ENCODE measurements at regions not wholly inside any gene's neighbourhood (a gene's known extent, or its start where the extent isn't known, plus 50 kb on each side); places are given as distances from the start of the nearest gene placed in this dataset.

DNA sequence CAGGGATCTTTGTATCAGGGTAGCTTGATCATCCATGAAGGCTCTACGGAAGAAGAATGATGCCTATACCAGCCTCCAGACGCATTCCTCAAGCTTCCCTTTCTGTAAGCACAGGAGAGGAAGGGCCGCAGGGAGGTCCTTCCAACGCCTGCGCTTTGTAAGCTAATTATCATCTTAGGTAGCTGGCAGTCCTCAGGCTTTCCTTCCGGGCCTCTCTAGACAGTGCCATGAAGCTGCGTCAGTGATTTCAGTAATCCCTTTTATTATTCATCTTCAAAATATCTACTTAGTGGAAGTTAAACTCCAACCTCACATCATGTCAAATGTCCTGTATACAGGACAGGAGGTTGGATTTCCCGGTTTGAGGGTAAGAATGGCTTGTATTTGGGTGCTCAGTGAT, 92.3 kb downstream of the ETAA1 start:
- peaks cover 4% of the 10 kb centered on the region; the same call in 1 of the 2 replicates for H3K27me3 ChIP-seq (ENCODE audit: insufficient read depth, low read length)
- no peak overlapping the region for H3K9ac ChIP-seq (ENCODE audit: low read length)
- TF ChIP-seq, protein P1, sequence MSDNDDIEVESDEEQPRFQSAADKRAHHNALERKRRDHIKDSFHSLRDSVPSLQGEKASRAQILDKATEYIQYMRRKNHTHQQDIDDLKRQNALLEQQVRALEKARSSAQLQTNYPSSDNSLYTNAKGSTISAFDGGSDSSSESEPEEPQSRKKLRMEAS (IDR thresholded peaks at IDR 0.05), result no peak
- TF ChIP-seq, protein P2, sequence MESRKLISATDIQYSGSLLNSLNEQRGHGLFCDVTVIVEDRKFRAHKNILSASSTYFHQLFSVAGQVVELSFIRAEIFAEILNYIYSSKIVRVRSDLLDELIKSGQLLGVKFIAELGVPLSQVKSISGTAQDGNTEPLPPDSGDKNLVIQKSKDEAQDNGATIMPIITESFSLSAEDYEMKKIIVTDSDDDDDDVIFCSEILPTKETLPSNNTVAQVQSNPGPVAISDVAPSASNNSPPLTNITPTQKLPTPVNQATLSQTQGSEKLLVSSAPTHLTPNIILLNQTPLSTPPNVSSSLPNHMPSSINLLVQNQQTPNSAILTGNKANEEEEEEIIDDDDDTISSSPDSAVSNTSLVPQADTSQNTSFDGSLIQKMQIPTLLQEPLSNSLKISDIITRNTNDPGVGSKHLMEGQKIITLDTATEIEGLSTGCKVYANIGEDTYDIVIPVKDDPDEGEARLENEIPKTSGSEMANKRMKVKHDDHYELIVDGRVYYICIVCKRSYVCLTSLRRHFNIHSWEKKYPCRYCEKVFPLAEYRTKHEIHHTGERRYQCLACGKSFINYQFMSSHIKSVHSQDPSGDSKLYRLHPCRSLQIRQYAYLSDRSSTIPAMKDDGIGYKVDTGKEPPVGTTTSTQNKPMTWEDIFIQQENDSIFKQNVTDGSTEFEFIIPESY (IDR thresholded peaks at IDR 0.05; ENCODE audit: extremely low read depth, insufficient replicate concordance, low read length), result no peak
- H3K9me2 ChIP-seq (ENCODE audit: insufficient read depth), result no peaks in the 10 kb centered on the region
- DNase-seq (ENCODE audit: low read depth, low spot score), result no peak
- no TSS peak for BruUV-seq (replicated peaks)
- no peaks in the 10 kb centered on the region for H3K9me3 ChIP-seq (ENCODE audit: control insufficient read depth in 1 of 2, insufficient read depth in 1 of 2, low read depth in 1 of 2, low read length in 2 of 2)
- no peaks in the 10 kb centered on the region for H4K20me1 ChIP-seq (ENCODE audit: insufficient read depth)
- ChIA-PET RAD21 (ENCODE audit: low non-redundant PET in 1 of 2, low total read pairs in 2 of 2, uncharacterized antibody in 2 of 2, unreplicated experiment in 2 of 2) (no interaction called here), CTCF (no interaction called here), POLR2A (no interaction called here)
- intact Hi-C loops (cut with micrococcal nuclease), result no loop called here
- H3K4me1 ChIP-seq (ENCODE audit: control insufficient read depth in 1 of 2, insufficient read depth in 2 of 2, low read length in 2 of 2), result no peaks in the 10 kb centered on the region
- no peaks in the 10 kb centered on the region for H3K36me3 ChIP-seq (ENCODE audit: control insufficient read depth in 1 of 2, insufficient read depth in 2 of 2, low read length in 2 of 2)
- no peak overlapping the region for H3K4me2 ChIP-seq (ENCODE audit: low read length)
- no peaks in the 10 kb centered on the region for H3K79me2 ChIP-seq (ENCODE audit: insufficient read depth, low read length)
- no peak overlapping the region for H2AFZ ChIP-seq (ENCODE audit: low read depth, low read length, poor library complexity, severe bottlenecking)
- H3K4me3 ChIP-seq (replicated peaks in 1 of 2; ENCODE audit: low read depth in 1 of 2, low read length in 2 of 2), result no peak overlapping the region
- no peak overlapping the region for H3K27ac ChIP-seq (ENCODE audit: low read depth, low read length)
- no peak for ATAC-seq

DNA sequence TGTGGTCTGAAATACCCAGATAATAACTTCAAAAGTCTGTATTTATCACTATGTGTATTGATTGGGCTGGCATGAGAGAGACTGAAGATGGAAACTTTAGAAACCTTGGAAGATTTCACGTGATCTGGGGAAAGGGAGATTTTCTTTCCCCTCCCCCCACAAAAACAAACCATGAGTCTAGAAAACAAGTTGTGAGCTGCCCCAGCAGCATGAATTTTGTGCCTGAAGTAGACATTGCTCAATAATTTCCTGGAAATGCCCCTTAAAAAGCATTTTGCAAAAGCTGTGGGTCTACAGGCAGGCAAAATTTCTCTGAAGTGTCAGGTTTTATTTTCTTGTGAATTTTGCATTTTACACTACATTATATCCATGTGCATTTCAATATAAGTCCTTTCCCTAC, 101.8 kb downstream of the ETAA1 start:
- no peaks in the 10 kb centered on the region for H3K4me1 ChIP-seq (ENCODE audit: control insufficient read depth in 1 of 2, insufficient read depth in 2 of 2, low read length in 2 of 2)
- POLR2A ChIA-PET, result no interaction called here
- no TSS peak for BruUV-seq (replicated peaks)
- no peaks in the 10 kb centered on the region for H3K36me3 ChIP-seq (ENCODE audit: control insufficient read depth in 1 of 2, insufficient read depth in 2 of 2, low read length in 2 of 2)
- H3K27me3 ChIP-seq (ENCODE audit: insufficient read depth, low read length), result peaks cover 28% of the 10 kb centered on the region
- H3K4me3 ChIP-seq (replicated peaks in 1 of 2; ENCODE audit: low read depth in 1 of 2, low read length in 2 of 2), result no peak overlapping the region
- no peaks in the 10 kb centered on the region for H3K9me3 ChIP-seq (ENCODE audit: control insufficient read depth in 1 of 2, insufficient read depth in 1 of 2, low read depth in 1 of 2, low read length in 2 of 2)
- no peak overlapping the region for H2AFZ ChIP-seq (ENCODE audit: low read depth, low read length, poor library complexity, severe bottlenecking)
- no peaks in the 10 kb centered on the region for H3K9me2 ChIP-seq (ENCODE audit: insufficient read depth)
- H3K4me2 ChIP-seq (ENCODE audit: low read length), result no peak overlapping the region
- no peaks in the 10 kb centered on the region for H3K79me2 ChIP-seq (ENCODE audit: insufficient read depth, low read length)
- H3K9ac ChIP-seq (ENCODE audit: low read length), result no peak overlapping the region
- intact Hi-C loops (cut with micrococcal nuclease), result no loop called here
- RAD21 ChIA-PET (ENCODE audit: low non-redundant PET in 1 of 2, low total read pairs in 2 of 2, uncharacterized antibody in 2 of 2, unreplicated experiment in 2 of 2), result no interaction called here
- no peak for DNase-seq (ENCODE audit: low read depth, low spot score)
- CTCF ChIA-PET, result no interaction called here
- ATAC-seq, result no peak
- H4K20me1 ChIP-seq (ENCODE audit: insufficient read depth), result no peaks in the 10 kb centered on the region
- no peak for TF ChIP-seq JUND (IDR thresholded peaks at IDR 0.05)
- TF ChIP-seq EZH2phosphoT487 (IDR thresholded peaks at IDR 0.05; ENCODE audit: borderline replicate concordance), result no peak
- TF ChIP-seq ELF1 (IDR thresholded peaks at IDR 0.05; ENCODE audit: borderline replicate concordance, low read depth), result no peak
- no peak for TF ChIP-seq EZH2 (IDR thresholded peaks at IDR 0.05)
- no peak for TF ChIP-seq FOSL1 (IDR thresholded peaks at IDR 0.05; ENCODE audit: low read depth)
- no peak for TF ChIP-seq TCF7L2 (IDR thresholded peaks at IDR 0.05; ENCODE audit: borderline replicate concordance, extremely low read depth, insufficient read depth, insufficient read length)
- TF ChIP-seq, protein P3, sequence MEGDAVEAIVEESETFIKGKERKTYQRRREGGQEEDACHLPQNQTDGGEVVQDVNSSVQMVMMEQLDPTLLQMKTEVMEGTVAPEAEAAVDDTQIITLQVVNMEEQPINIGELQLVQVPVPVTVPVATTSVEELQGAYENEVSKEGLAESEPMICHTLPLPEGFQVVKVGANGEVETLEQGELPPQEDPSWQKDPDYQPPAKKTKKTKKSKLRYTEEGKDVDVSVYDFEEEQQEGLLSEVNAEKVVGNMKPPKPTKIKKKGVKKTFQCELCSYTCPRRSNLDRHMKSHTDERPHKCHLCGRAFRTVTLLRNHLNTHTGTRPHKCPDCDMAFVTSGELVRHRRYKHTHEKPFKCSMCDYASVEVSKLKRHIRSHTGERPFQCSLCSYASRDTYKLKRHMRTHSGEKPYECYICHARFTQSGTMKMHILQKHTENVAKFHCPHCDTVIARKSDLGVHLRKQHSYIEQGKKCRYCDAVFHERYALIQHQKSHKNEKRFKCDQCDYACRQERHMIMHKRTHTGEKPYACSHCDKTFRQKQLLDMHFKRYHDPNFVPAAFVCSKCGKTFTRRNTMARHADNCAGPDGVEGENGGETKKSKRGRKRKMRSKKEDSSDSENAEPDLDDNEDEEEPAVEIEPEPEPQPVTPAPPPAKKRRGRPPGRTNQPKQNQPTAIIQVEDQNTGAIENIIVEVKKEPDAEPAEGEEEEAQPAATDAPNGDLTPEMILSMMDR (IDR thresholded peaks at IDR 0.05 in 2 of 3, conservative IDR thresholded peaks at IDR 0.05 in 1 of 3; ENCODE audit: borderline replicate concordance in 1 of 3, insufficient read depth in 1 of 3, low read depth in 2 of 3, low read length in 2 of 3), result no peak
- TF ChIP-seq POLR2A (IDR thresholded peaks at IDR 0.05; ENCODE audit: borderline replicate concordance, extremely low read depth, insufficient read depth, insufficient read length), result no peak
- TF ChIP-seq EGR1 (IDR thresholded peaks at IDR 0.05; ENCODE audit: low read depth), result no peak
- no peak for TF ChIP-seq CBX3 (IDR thresholded peaks at IDR 0.05; ENCODE audit: low read depth)
- H3K27ac ChIP-seq (ENCODE audit: low read depth, low read length), result no peak overlapping the region

Measured in HCT116 (cell line).